Testis (tissue), 2 donors: ENCODE measurements at regions not wholly inside any gene's neighbourhood (a gene's known extent, or its start where the extent isn't known, plus 50 kb on each side); places are given as distances from the start of the nearest gene placed in this dataset.

ENCODE experiments used
- DNase-seq: peaks from one replicate; pipeline ENCODE4 v3.0.0-alpha.2; 2019
- H3K27ac ChIP-seq, 2 donors: fragments of 200-600 bp; sonication (generic); one replicate each; pipeline ENCODE4 v1.5.1; 2019
- H3K27me3 ChIP-seq: fragments of 200-600 bp; sonication (generic); one replicate; pipeline ENCODE4 v1.5.1; 2019
- H3K36me3 ChIP-seq: fragments of 200-600 bp; sonication (generic); one replicate; pipeline ENCODE4 v1.5.1; 2017; ENCODE audit warnings: low read depth; ENCODE audit errors: missing control alignments
- H3K4me1 ChIP-seq: fragments of 200-600 bp; sonication (generic); one replicate; pipeline ENCODE4 v1.5.1; 2019
- H3K4me3 ChIP-seq, 2 donors: fragments of 200-600 bp; sonication (generic); one replicate each; pipeline ENCODE4 v1.5.1; 2017 to 2019
- H3K9me3 ChIP-seq: fragments of 200-600 bp; sonication (generic); one replicate; pipeline ENCODE4 v1.5.1; 2017
- POLR2A ChIP-seq: fragments of 450-650 bp; IDR thresholded peaks from one replicate; pipeline ENCODE4 v1.6.1; 2017; ENCODE audit warnings: antibody characterized with exemption, mild to moderate bottlenecking, moderate library complexity
- WGBS, 2 donors: methylation state at CpG; one replicate each; pipeline ENCODE4 v1.1.5; 2018; 5-methylcytosine and 5-hydroxymethylcytosine counted together
- intact Hi-C: fragments of 100-400 bp; cut with DNase I; formaldehyde crosslinking; loops from one replicate; pipeline ENCODE4 v1.15.1; 2023; ENCODE audit warnings: low total_unique reads
- TF ChIP-seq, protein P1 (sequence below), 3 experiments: fragments of 450-650 bp in 2 of 3; fragments of 200-600 bp in 1 of 3; sonication (generic) in 1 of 3; IDR thresholded peaks; one replicate each; pipeline ENCODE4 v1.5.1; 2016 to 2019; ENCODE audit warnings: antibody characterized with exemption in 3 of 3, mild to moderate bottlenecking in 2 of 3, moderate library complexity in 1 of 3

DNA sequence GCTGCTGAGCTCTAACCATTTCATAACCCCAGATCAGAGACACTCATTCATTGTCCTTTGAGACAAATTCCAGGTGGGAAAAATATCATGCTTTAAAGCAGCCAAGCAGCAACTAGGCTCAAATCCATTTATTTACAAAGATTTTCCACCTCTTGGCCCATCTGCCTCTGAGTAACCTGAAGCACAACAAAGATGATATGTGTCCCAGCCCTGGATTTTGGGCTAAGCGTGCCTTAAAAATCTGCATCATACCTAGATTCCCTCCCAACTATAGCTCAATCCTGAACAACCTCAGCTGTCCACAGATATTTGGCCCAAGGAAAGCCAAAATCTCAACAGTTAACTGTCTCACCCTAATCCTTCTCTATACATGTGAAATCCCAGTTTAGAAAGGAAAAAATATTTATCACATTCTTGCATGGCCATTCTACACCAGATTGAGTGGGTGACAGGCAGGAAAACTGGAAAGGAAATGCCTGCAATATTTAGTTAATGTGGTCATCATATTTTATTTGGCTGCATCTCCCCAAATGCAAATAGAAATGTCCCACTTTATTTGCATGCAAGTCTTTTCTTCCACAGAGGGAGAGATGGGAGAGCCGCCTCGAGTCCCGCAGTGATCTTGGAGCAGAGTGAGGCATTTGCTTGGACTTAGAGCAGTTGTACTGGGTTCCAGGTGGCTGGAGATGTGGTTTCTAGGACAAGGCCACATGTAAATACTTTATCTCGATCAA lies 146.4 kb upstream of the EOLA2 start:
- Histone ChIP-seq H3K4me3 (no peak overlapping the region), H3K27ac (no peak overlapping the region), H3K4me1 (no peaks in the 10 kb centered on the region), H3K9me3 (no peaks in the 10 kb centered on the region), H3K27me3 (no peaks in the 10 kb centered on the region), H3K36me3 (no peaks in the 10 kb centered on the region)
- intact Hi-C loops = no loop called here
- 62 to 66% methylated on average over 5 of the region's 5 CpGs for WGBS, 2 donors
- DNase-seq = no peak
- TF ChIP-seq, protein P1, sequence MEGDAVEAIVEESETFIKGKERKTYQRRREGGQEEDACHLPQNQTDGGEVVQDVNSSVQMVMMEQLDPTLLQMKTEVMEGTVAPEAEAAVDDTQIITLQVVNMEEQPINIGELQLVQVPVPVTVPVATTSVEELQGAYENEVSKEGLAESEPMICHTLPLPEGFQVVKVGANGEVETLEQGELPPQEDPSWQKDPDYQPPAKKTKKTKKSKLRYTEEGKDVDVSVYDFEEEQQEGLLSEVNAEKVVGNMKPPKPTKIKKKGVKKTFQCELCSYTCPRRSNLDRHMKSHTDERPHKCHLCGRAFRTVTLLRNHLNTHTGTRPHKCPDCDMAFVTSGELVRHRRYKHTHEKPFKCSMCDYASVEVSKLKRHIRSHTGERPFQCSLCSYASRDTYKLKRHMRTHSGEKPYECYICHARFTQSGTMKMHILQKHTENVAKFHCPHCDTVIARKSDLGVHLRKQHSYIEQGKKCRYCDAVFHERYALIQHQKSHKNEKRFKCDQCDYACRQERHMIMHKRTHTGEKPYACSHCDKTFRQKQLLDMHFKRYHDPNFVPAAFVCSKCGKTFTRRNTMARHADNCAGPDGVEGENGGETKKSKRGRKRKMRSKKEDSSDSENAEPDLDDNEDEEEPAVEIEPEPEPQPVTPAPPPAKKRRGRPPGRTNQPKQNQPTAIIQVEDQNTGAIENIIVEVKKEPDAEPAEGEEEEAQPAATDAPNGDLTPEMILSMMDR (IDR thresholded peaks at IDR 0.05) = no peak
- no peak for TF ChIP-seq POLR2A

DNA sequence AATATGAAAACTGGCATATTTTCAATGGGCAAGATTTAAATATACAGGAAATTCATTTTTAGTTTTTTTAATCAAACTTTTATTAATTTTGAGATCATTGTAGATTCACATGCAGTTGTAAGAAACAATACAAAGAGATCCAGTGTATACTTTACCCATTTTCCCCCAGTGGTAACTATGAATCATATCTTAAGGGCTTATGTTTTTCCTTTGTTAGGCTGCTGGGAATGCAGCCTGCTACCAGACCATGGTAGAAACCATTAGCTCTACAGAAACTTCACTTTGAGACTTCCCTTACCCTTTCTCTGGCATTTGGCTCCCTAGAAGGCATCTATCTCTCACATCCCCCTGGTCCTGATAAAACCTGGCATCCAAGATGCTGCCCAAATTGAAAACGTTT lies 147.6 kb upstream of the EOLA2 start:
- H3K36me3 ChIP-seq = no peaks in the 10 kb centered on the region
- H3K9me3 ChIP-seq = no peaks in the 10 kb centered on the region
- H3K27me3 ChIP-seq = no peaks in the 10 kb centered on the region
- intact Hi-C loops = no loop called here
- no peak for TF ChIP-seq POLR2A
- TF ChIP-seq, protein P1 (IDR thresholded peaks at IDR 0.05) = no peak
- no peak overlapping the region for H3K27ac ChIP-seq
- H3K4me3 ChIP-seq = no peak overlapping the region
- no peak for DNase-seq
- WGBS, 2 donors = 20 to 57% methylated on average over 1 of the region's 1 CpG
- H3K4me1 ChIP-seq = no peaks in the 10 kb centered on the region

DNA sequence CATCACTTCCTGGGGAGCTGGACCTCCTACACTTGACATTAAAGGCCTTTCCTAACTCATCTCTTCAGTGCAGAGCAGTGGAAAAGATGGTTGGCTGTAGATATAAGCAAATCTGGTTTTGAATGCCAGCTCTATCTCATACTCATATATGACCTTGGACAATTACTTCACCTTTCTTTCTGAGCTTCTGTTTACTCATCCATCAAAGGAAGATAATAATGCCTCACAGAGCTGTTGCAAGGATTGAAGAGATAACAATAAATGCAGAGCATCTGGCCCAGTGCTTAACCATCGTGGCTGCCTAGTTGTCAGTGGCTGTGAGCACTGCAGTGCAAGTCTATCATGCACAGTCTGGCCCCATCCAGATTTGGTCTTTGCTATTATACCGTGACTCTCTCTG lies 148.1 kb upstream of the EOLA2 start:
- Histone ChIP-seq H3K4me1 (no peaks in the 10 kb centered on the region), H3K36me3 (no peaks in the 10 kb centered on the region), H3K27ac (no peak overlapping the region), H3K27me3 (no peaks in the 10 kb centered on the region), H3K9me3 (no peaks in the 10 kb centered on the region), H3K4me3 (no peak overlapping the region)
- intact Hi-C loops = no loop called here
- 74 to 90% methylated on average over 2 of the region's 2 CpGs for WGBS, 2 donors
- no peak for DNase-seq
- TF ChIP-seq POLR2A = no peak
- TF ChIP-seq, protein P1 (IDR thresholded peaks at IDR 0.05) = no peak

DNA sequence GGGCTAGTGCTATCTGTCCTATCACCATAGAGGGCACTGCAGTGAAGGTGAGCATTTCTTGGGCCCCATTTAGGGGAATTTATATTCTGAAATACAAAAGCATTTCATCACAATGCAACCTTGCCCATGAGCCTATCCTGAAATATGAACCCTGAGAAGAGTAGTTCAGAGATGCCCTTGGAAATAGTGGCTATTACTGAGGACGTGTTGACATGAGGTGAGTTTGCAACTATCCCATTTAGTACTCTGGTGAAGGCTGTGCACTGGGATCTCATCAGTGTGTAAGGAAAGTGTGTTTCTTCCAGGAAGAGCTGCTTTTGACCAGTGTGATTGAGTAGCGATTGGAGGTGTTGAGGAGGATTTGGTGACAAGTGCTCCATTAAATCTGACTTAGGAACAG lies 149.3 kb upstream of the EOLA2 start:
- no peaks in the 10 kb centered on the region for H3K9me3 ChIP-seq
- no peaks in the 10 kb centered on the region for H3K4me1 ChIP-seq
- H3K27me3 ChIP-seq = no peaks in the 10 kb centered on the region
- no peaks in the 10 kb centered on the region for H3K36me3 ChIP-seq
- WGBS, 2 donors = 89 to 92% methylated on average over 2 of the region's 2 CpGs
- DNase-seq = no peak
- TF ChIP-seq, protein P1 (IDR thresholded peaks at IDR 0.05) = no peak
- TF ChIP-seq POLR2A = no peak
- no peak overlapping the region for H3K27ac ChIP-seq
- H3K4me3 ChIP-seq = no peak overlapping the region
- intact Hi-C loops = no loop called here

DNA sequence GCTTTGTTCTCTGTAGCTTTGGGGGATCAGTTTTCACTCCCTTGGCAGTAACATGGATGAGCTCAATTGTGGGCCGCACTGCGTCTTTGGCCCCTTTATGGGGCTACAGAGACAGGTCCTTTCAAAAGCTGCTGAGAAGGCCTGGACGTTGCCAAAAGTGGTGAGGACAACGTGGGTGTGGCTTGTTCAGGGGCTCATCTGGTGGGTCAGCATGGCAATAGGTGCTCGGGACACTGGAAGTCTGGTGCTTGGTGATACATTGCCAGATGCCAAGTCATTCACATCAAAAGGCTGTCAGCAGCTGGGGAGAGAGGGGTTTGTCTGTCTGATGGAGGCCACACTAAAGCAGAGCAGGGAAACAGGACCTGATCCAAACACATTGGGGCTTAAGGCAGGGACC lies 149.8 kb upstream of the EOLA2 start:
- no peaks in the 10 kb centered on the region for H3K4me1 ChIP-seq
- no peaks in the 10 kb centered on the region for H3K27me3 ChIP-seq
- intact Hi-C loops = no loop called here
- DNase-seq = no peak
- no peaks in the 10 kb centered on the region for H3K9me3 ChIP-seq
- no peak overlapping the region for H3K4me3 ChIP-seq
- 93% methylated on average over 5 of the region's 5 CpGs; no CpG with 5 or more reads in 1 of the 2 donors for WGBS, 2 donors
- no peaks in the 10 kb centered on the region for H3K36me3 ChIP-seq
- no peak overlapping the region for H3K27ac ChIP-seq
- TF ChIP-seq, protein P1 (IDR thresholded peaks at IDR 0.05) = no peak
- TF ChIP-seq POLR2A = no peak
